ENCODE measurements at regions not wholly inside any gene's neighbourhood (a gene's known extent, or its start where the extent isn't known, plus 50 kb on each side); places are given as distances from the start of the nearest gene placed in this dataset.

DNA sequence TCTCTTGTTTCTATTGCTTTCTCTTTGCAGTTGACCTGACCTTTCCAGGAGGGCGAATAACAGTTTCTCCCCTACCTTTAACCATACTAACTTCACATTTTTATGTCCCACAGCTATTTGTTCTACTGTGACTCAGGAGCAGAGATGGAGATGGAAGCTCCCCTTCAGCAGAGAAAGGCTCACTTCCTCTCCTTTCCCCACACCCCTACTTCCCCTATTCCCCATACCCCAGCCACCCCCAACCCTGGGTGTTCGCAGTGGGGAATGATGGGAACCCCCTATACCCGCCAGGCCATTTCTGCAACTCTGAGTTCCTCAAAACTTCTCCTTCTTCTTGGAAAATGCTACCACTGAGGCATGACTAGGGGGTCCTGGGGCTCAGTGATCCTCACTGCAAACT lies 285.4 kb upstream of the MGAT5 start:
- no peak for DNase-seq (ENCODE audit: extremely low read depth in 1 of 4, low spot score in 3 of 4)
- CTCF ChIA-PET (ENCODE audit: low intra/inter-chr PET ratio), result no interaction called here
- ATAC-seq, result no peak
- H3K27me3 ChIP-seq (ENCODE audit: control insufficient read depth in 2 of 2, insufficient read depth in 2 of 2, low read length in 2 of 2), result peaks cover 0 to 5% of the 10 kb centered on the region in 2 experiments; a peak in 3 of 5 replicates
- no peak overlapping the region for H3K9ac ChIP-seq (ENCODE audit: insufficient read depth in 1 of 2, low read depth in 2 of 2, low read length in 2 of 2)
- in situ Hi-C loops (cut with MboI), result no loop called here
- no peaks in the 10 kb centered on the region for H3K4me1 ChIP-seq (replicated peaks in 1 of 2; ENCODE audit: control insufficient read depth in 2 of 2, insufficient read depth in 2 of 2, low read length in 2 of 2)
- no peak for FAIRE-seq
- H3K9me1 ChIP-seq (ENCODE audit: control insufficient read depth, insufficient read depth, low read length), result no peaks in the 10 kb centered on the region
- POLR2A ChIA-PET, result no interaction called here
- intact Hi-C loops (cut with micrococcal nuclease), result no loop called here
- 0% methylated on average over 3 of the region's 3 CpGs for WGBS (ENCODE audit: insufficient coverage, low coverage, missing lambda C conversion rate)
- no peaks in the 10 kb centered on the region; the same call in 1 of the 2 replicates for H4K20me1 ChIP-seq (replicated peaks; ENCODE audit: control insufficient read depth, insufficient read depth, low read length)
- no peaks in the 10 kb centered on the region for H3K9me3 ChIP-seq (replicated peaks; ENCODE audit: control insufficient read depth, insufficient read depth, low read depth, low read length)
- no peak overlapping the region for H3K4me3 ChIP-seq
- H3K27ac ChIP-seq (ENCODE audit: extremely low read depth, low read depth, low read length), result no peak overlapping the region
- H2AFZ ChIP-seq (ENCODE audit: low read depth, low read length), result no peak overlapping the region
- H3K4me2 ChIP-seq (ENCODE audit: insufficient read depth, low read length), result no peak overlapping the region
- BruUV-seq (replicated peaks), result no TSS peak
- H3K36me3 ChIP-seq (ENCODE audit: control insufficient read depth, insufficient read depth, low read length), result no peaks in the 10 kb centered on the region
- TF ChIP-seq HNRNPH1 (optimal IDR thresholded peaks at IDR 0.05; ENCODE audit: low read depth, low read length), result no peak
- no peak for TF ChIP-seq SIN3B (IDR thresholded peaks at IDR 0.05; ENCODE audit: low read depth)
- TF ChIP-seq SMARCB1 (IDR thresholded peaks at IDR 0.05; ENCODE audit: insufficient read length, low read depth), result no peak
- TF ChIP-seq MTA2 (IDR thresholded peaks at IDR 0.05; ENCODE audit: low read depth), result no peak
- no peak for TF ChIP-seq TOE1 (IDR thresholded peaks at IDR 0.05; ENCODE audit: borderline replicate concordance)
- no peak for TF ChIP-seq TOE1 (CRISPR knock-in tag; IDR thresholded peaks at IDR 0.05; ENCODE audit: borderline replicate concordance, low read depth)
- TF ChIP-seq XRCC3 (IDR thresholded peaks at IDR 0.05), result no peak
- TF ChIP-seq FOXM1 (IDR thresholded peaks at IDR 0.05; ENCODE audit: low read depth), result no peak
- no peak for TF ChIP-seq FOXM1 (CRISPR knock-in tag; IDR thresholded peaks at IDR 0.05; ENCODE audit: low read depth)
- TF ChIP-seq MCM2 (IDR thresholded peaks at IDR 0.05; ENCODE audit: low read depth), result no peak
- no peak for TF ChIP-seq RBM39 (optimal IDR thresholded peaks at IDR 0.05; ENCODE audit: low read depth, low read length)
- TF ChIP-seq MYC (IDR thresholded peaks at IDR 0.05; ENCODE audit: low read depth, low read length), result no peak
- no peak for TF ChIP-seq MYC (CRISPR knock-in tag; IDR thresholded peaks at IDR 0.05; ENCODE audit: borderline replicate concordance, low read depth)
- TF ChIP-seq KLF13 (tag; IDR thresholded peaks at IDR 0.05; ENCODE audit: borderline replicate concordance, low read depth), result no peak
- TF ChIP-seq CAMTA2 (CRISPR knock-in tag; conservative IDR thresholded peaks at IDR 0.05), result no peak
- TF ChIP-seq COPS2 (conservative IDR thresholded peaks at IDR 0.05), result no peak
- H3K79me2 ChIP-seq (ENCODE audit: control insufficient read depth, insufficient read depth, low read length), result no peaks in the 10 kb centered on the region
